ENCODE measurements at regions not wholly inside any gene's neighbourhood (a gene's known extent, or its start where the extent isn't known, plus 50 kb on each side); places are given as distances from the start of the nearest gene placed in this dataset.

GRCh38 chr2:36289731-36290130, 65.8 kb upstream of the CRIM1 start:
- TF ChIP-seq POLR2A (IDR thresholded peaks at IDR 0.05) (no peak), POLR2AphosphoS5 (IDR thresholded peaks at IDR 0.05) (no peak), EP300 (IDR thresholded peaks at IDR 0.05) (no peak)
- TF ChIP-seq, protein P1, sequence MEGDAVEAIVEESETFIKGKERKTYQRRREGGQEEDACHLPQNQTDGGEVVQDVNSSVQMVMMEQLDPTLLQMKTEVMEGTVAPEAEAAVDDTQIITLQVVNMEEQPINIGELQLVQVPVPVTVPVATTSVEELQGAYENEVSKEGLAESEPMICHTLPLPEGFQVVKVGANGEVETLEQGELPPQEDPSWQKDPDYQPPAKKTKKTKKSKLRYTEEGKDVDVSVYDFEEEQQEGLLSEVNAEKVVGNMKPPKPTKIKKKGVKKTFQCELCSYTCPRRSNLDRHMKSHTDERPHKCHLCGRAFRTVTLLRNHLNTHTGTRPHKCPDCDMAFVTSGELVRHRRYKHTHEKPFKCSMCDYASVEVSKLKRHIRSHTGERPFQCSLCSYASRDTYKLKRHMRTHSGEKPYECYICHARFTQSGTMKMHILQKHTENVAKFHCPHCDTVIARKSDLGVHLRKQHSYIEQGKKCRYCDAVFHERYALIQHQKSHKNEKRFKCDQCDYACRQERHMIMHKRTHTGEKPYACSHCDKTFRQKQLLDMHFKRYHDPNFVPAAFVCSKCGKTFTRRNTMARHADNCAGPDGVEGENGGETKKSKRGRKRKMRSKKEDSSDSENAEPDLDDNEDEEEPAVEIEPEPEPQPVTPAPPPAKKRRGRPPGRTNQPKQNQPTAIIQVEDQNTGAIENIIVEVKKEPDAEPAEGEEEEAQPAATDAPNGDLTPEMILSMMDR (IDR thresholded peaks at IDR 0.05), result no peak
